ENCODE measurements at regions not wholly inside any gene's neighbourhood (a gene's known extent, or its start where the extent isn't known, plus 50 kb on each side); places are given as distances from the start of the nearest gene placed in this dataset.

DNA sequence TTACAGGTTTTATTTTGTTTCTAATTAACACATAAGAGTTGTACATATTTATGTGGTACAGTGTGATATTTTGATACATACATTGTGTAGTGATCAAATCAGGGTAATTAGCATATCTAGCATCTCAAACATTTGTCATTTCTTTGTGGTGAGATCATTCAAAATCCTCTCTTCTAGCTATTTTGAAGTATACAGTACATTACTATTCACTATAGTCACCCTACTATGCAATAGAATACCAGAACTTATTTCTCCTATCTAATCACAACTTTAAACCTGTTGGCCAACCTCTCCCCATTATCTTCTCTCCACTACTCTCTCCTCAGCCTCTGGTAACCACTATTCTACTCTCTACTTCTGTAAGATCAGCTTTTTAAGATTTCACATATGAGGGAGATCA lies 325.8 kb downstream of the CYP26B1 start:
- no peaks in the 10 kb centered on the region for H3K4me1 ChIP-seq (ENCODE audit: control insufficient read depth, insufficient read depth, low read length)

DNA sequence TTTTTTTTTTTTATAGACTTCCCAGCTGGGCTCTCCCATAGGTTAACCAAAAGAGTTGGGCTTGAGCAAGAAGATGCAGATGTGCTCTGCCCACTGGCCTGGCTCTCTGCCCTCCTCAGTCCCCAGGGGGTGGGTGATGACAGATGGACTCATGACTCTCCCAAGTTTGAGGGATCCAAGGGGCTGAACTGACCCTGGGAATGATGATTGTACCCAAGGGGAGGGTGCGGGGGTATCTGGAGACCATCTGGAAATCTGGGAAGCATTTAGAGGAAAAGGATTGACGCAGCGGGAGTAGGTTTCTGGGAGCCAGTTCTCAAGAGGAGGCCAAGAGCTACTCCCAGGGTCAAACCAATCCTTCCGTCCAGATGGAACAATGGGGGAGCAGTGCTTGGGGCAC lies 330.8 kb downstream of the CYP26B1 start:
- Histone ChIP-seq H3K36me3 (ENCODE audit: control insufficient read depth in 2 of 2, insufficient read depth in 2 of 2, low read length in 2 of 2) (no peaks in the 10 kb centered on the region), H3K9me3 (ENCODE audit: control insufficient read depth in 2 of 2, low read length in 2 of 2) (no peaks in the 10 kb centered on the region), H3K4me3 (ENCODE audit: low read length in 2 of 2) (no peak overlapping the region), H3K27ac (ENCODE audit: low read length) (no peak overlapping the region), H3K9ac (ENCODE audit: low read length in 2 of 2) (no peak overlapping the region), H3K27me3 (ENCODE audit: control insufficient read depth in 1 of 2, insufficient read depth in 2 of 2, low read length in 2 of 2) (peaks cover 0 to 2% of the 10 kb centered on the region in 2 donors), H3K4me1 (ENCODE audit: control insufficient read depth, insufficient read depth, low read length) (no peaks in the 10 kb centered on the region)

More for the DNA sequence above, 325.8 kb downstream of the CYP26B1 start:
- Histone ChIP-seq H3K9ac (ENCODE audit: low read length in 2 of 2) (no peak overlapping the region), H3K27me3 (ENCODE audit: control insufficient read depth in 1 of 2, insufficient read depth in 2 of 2, low read length in 2 of 2) (no peaks in the 10 kb centered on the region), H3K4me3 (ENCODE audit: low read length in 2 of 2) (no peak overlapping the region), H3K36me3 (ENCODE audit: control insufficient read depth in 2 of 2, insufficient read depth in 2 of 2, low read length in 2 of 2) (no peaks in the 10 kb centered on the region), H3K9me3 (ENCODE audit: control insufficient read depth in 2 of 2, low read length in 2 of 2) (peaks cover 0 to 7% of the 10 kb centered on the region in 2 donors), H3K27ac (ENCODE audit: low read length) (no peak overlapping the region)

GRCh38 chr2:71815701-71816474 lies 331.8 kb downstream of the CYP26B1 start:
- H3K9ac ChIP-seq (ENCODE audit: low read length in 2 of 2) = no peak overlapping the region

GRCh38 chr2:71814885-71815284 lies 332.8 kb downstream of the CYP26B1 start:
- Histone ChIP-seq H3K4me1 (ENCODE audit: control insufficient read depth, insufficient read depth, low read length) (no peaks in the 10 kb centered on the region), H3K27ac (ENCODE audit: low read length) (no peak overlapping the region), H3K9ac (ENCODE audit: low read length in 2 of 2) (no peak overlapping the region), H3K36me3 (ENCODE audit: control insufficient read depth in 2 of 2, insufficient read depth in 2 of 2, low read length in 2 of 2) (no peaks in the 10 kb centered on the region), H3K9me3 (ENCODE audit: control insufficient read depth in 2 of 2, low read length in 2 of 2) (no peaks in the 10 kb centered on the region), H3K4me3 (ENCODE audit: low read length in 2 of 2) (no peak overlapping the region), H3K27me3 (ENCODE audit: control insufficient read depth in 1 of 2, insufficient read depth in 2 of 2, low read length in 2 of 2) (peaks cover 0 to 2% of the 10 kb centered on the region in 2 donors)

More at GRCh38 chr2:71815701-71816474, 331.8 kb downstream of the CYP26B1 start:
- peaks cover 0 to 2% of the 10 kb centered on the region in 2 donors for H3K27me3 ChIP-seq (ENCODE audit: control insufficient read depth in 1 of 2, insufficient read depth in 2 of 2, low read length in 2 of 2)
- H3K4me3 ChIP-seq (ENCODE audit: low read length in 2 of 2) = no peak overlapping the region
- H3K4me1 ChIP-seq (ENCODE audit: control insufficient read depth, insufficient read depth, low read length) = no peaks in the 10 kb centered on the region
- H3K36me3 ChIP-seq (ENCODE audit: control insufficient read depth in 2 of 2, insufficient read depth in 2 of 2, low read length in 2 of 2) = no peaks in the 10 kb centered on the region
- no peaks in the 10 kb centered on the region for H3K9me3 ChIP-seq (ENCODE audit: control insufficient read depth in 2 of 2, low read length in 2 of 2)
- H3K27ac ChIP-seq (ENCODE audit: low read length) = no peak overlapping the region

GRCh38 chr2:71813807-71814470 lies 333.7 kb downstream of the CYP26B1 start:
- Histone ChIP-seq H3K9me3 (ENCODE audit: control insufficient read depth in 2 of 2, low read length in 2 of 2) (no peaks in the 10 kb centered on the region), H3K27me3 (ENCODE audit: control insufficient read depth in 1 of 2, insufficient read depth in 2 of 2, low read length in 2 of 2) (peaks cover 0 to 2% of the 10 kb centered on the region in 2 donors), H3K4me3 (ENCODE audit: low read length in 2 of 2) (no peak overlapping the region), H3K4me1 (ENCODE audit: control insufficient read depth, insufficient read depth, low read length) (peaks cover 2% of the 10 kb centered on the region), H3K9ac (ENCODE audit: low read length in 2 of 2) (no peak overlapping the region), H3K36me3 (ENCODE audit: control insufficient read depth in 2 of 2, insufficient read depth in 2 of 2, low read length in 2 of 2) (no peaks in the 10 kb centered on the region), H3K27ac (ENCODE audit: low read length) (no peak overlapping the region)

DNA sequence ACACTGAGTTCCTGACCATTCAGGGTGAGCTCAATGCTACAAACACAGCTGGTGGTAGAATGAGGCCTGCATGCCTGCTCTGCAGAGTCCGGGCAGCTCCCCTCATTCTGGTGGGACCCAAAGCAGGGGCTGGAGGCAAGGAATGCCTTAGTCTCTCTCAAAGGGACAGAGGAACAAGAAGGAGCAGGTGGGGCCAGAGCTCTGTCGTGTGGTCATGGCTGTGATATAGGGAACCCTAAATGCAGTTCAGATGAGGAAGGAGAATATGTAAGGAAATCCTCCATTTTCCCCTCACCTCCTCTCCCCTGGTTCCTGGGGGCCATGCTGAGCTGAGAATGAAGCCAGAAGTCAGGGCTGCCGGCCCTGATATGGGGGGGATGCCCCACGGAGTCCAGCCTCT lies 334.3 kb downstream of the CYP26B1 start:
- H3K27ac ChIP-seq (ENCODE audit: low read length) = no peak overlapping the region
- peaks cover 4% of the 10 kb centered on the region for H3K4me1 ChIP-seq (ENCODE audit: control insufficient read depth, insufficient read depth, low read length)
- H3K27me3 ChIP-seq (ENCODE audit: control insufficient read depth in 1 of 2, insufficient read depth in 2 of 2, low read length in 2 of 2) = peaks cover 0 to 2% of the 10 kb centered on the region in 2 donors
- no peaks in the 10 kb centered on the region for H3K36me3 ChIP-seq (ENCODE audit: control insufficient read depth in 2 of 2, insufficient read depth in 2 of 2, low read length in 2 of 2)
- no peaks in the 10 kb centered on the region for H3K9me3 ChIP-seq (ENCODE audit: control insufficient read depth in 2 of 2, low read length in 2 of 2)
- no peak overlapping the region for H3K4me3 ChIP-seq (ENCODE audit: low read length in 2 of 2)
- no peak overlapping the region for H3K9ac ChIP-seq (ENCODE audit: low read length in 2 of 2)

- Histone ChIP-seq H3K27ac (ENCODE audit: low read length) (no peak overlapping the region), H3K9ac (ENCODE audit: low read length in 2 of 2) (no peak overlapping the region)
Measured at GRCh38 chr2:71812736-71813135, 334.9 kb downstream of the CYP26B1 start.

DNA sequence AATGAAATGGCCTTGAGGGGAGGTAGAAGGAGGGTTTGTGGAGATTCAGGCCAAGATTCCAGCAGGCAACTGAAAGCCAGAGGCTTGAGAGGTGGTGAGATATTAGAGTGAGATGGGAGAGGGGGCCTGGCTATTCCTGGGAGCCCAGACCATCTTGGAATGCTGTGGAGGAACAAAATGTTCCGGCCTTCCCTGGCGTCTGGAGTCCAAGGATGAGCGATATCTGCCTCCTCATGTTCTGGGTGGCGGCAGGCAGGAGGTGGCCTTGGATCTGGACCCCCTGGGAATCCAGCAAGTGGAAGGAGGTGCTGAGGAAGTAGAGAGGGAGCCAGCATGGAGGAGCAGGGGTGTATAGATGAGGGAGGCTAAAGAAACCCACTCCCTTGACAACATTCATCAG lies 335.9 kb downstream of the CYP26B1 start:
- no peak overlapping the region for H3K9ac ChIP-seq (ENCODE audit: low read length in 2 of 2)
- no peak overlapping the region for H3K4me3 ChIP-seq (ENCODE audit: low read length in 2 of 2)
- H3K27me3 ChIP-seq (ENCODE audit: control insufficient read depth in 1 of 2, insufficient read depth in 2 of 2, low read length in 2 of 2) = peaks cover 0 to 5% of the 10 kb centered on the region in 2 donors

More at GRCh38 chr2:71812736-71813135, 334.9 kb downstream of the CYP26B1 start:
- peaks cover 0 to 4% of the 10 kb centered on the region in 2 donors for H3K27me3 ChIP-seq (ENCODE audit: control insufficient read depth in 1 of 2, insufficient read depth in 2 of 2, low read length in 2 of 2)
- H3K4me3 ChIP-seq (ENCODE audit: low read length in 2 of 2) = no peak overlapping the region
- no peaks in the 10 kb centered on the region for H3K36me3 ChIP-seq (ENCODE audit: control insufficient read depth in 2 of 2, insufficient read depth in 2 of 2, low read length in 2 of 2)
- peaks cover 4% of the 10 kb centered on the region for H3K4me1 ChIP-seq (ENCODE audit: control insufficient read depth, insufficient read depth, low read length)
- no peaks in the 10 kb centered on the region for H3K9me3 ChIP-seq (ENCODE audit: control insufficient read depth in 2 of 2, low read length in 2 of 2)

DNA sequence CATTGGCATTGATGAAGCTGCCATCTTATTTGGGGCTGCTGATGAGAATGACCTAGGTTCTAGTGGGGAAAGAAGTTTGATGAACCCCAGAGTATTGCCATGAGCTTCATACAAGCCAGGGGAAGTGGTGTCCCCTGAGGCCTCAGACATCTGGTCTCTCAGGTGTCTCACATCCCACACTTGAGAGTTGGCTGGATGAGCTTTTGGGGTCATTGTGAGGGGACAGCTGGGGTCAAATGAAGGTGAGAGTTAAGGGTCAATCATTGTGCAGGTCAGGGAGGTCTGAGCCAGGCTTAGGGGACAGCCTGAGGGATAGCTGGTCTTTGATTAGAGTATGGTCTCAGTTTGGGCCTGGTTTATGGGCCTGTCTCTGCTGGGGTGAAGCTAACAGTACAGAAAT lies 336.5 kb downstream of the CYP26B1 start:
- no peaks in the 10 kb centered on the region for H3K36me3 ChIP-seq (ENCODE audit: control insufficient read depth in 2 of 2, insufficient read depth in 2 of 2, low read length in 2 of 2)
- no peak overlapping the region for H3K27ac ChIP-seq (ENCODE audit: low read length)
- H3K4me3 ChIP-seq (ENCODE audit: low read length in 2 of 2) = no peak overlapping the region
- H3K27me3 ChIP-seq (ENCODE audit: control insufficient read depth in 1 of 2, insufficient read depth in 2 of 2, low read length in 2 of 2) = peaks cover 0 to 5% of the 10 kb centered on the region in 2 donors
- H3K4me1 ChIP-seq (ENCODE audit: control insufficient read depth, insufficient read depth, low read length) = peaks cover 4% of the 10 kb centered on the region
- no peaks in the 10 kb centered on the region for H3K9me3 ChIP-seq (ENCODE audit: control insufficient read depth in 2 of 2, low read length in 2 of 2)
- no peak overlapping the region for H3K9ac ChIP-seq (ENCODE audit: low read length in 2 of 2)

More for the DNA sequence above, 335.9 kb downstream of the CYP26B1 start:
- no peak overlapping the region for H3K27ac ChIP-seq (ENCODE audit: low read length)
- no peaks in the 10 kb centered on the region for H3K9me3 ChIP-seq (ENCODE audit: control insufficient read depth in 2 of 2, low read length in 2 of 2)
- peaks cover 4% of the 10 kb centered on the region for H3K4me1 ChIP-seq (ENCODE audit: control insufficient read depth, insufficient read depth, low read length)
- H3K36me3 ChIP-seq (ENCODE audit: control insufficient read depth in 2 of 2, insufficient read depth in 2 of 2, low read length in 2 of 2) = no peaks in the 10 kb centered on the region

GRCh38 chr2:71807581-71808451 lies 339.8 kb downstream of the CYP26B1 start:
- no peaks in the 10 kb centered on the region for H3K36me3 ChIP-seq (ENCODE audit: control insufficient read depth in 2 of 2, insufficient read depth in 2 of 2, low read length in 2 of 2)
- H3K9me3 ChIP-seq (ENCODE audit: control insufficient read depth in 2 of 2, low read length in 2 of 2) = no peaks in the 10 kb centered on the region
- H3K27ac ChIP-seq (ENCODE audit: low read length) = no peak overlapping the region

More at GRCh38 chr2:71807581-71808451, 339.8 kb downstream of the CYP26B1 start:
- no peak overlapping the region for H3K4me3 ChIP-seq (ENCODE audit: low read length in 2 of 2)
- H3K4me1 ChIP-seq (ENCODE audit: control insufficient read depth, insufficient read depth, low read length) = peaks cover 4% of the 10 kb centered on the region
- H3K9ac ChIP-seq (ENCODE audit: low read length in 2 of 2) = no peak overlapping the region
- peaks cover 0 to 5% of the 10 kb centered on the region in 2 donors for H3K27me3 ChIP-seq (ENCODE audit: control insufficient read depth in 1 of 2, insufficient read depth in 2 of 2, low read length in 2 of 2)
